HUES48 (cell line): ENCODE measurements at regions not wholly inside any gene's neighbourhood (a gene's known extent, or its start where the extent isn't known, plus 50 kb on each side); places are given as distances from the start of the nearest gene placed in this dataset.

Experiments used
- H3K27ac ChIP-seq: one replicate; pipeline ENCODE4 v1.7.0; 2013; ENCODE audit warnings: low read depth, low read length, inconsistent platforms
- H3K27me3 ChIP-seq: 2 replicates; pipeline ENCODE4 v1.6.1; 2013; ENCODE audit warnings: mild to moderate bottlenecking, low read length; ENCODE audit not compliant: control insufficient read depth, insufficient read depth
- H3K36me3 ChIP-seq: 2 replicates; pipeline ENCODE4 v1.6.1; 2013; ENCODE audit warnings: low read length; ENCODE audit not compliant: control insufficient read depth, insufficient read depth
- H3K4me1 ChIP-seq: 2 replicates; pipeline ENCODE4 v1.6.1; 2013; ENCODE audit warnings: mild to moderate bottlenecking, low read length; ENCODE audit not compliant: control insufficient read depth, insufficient read depth
- H3K4me3 ChIP-seq: 2 replicates; pipeline ENCODE4 v1.5.1; 2013; ENCODE audit warnings: mild to moderate bottlenecking, low read depth, low read length
- H3K9ac ChIP-seq: 2 replicates; pipeline ENCODE4 v1.6.1; 2013; ENCODE audit warnings: mild to moderate bottlenecking, low read depth, low read length, moderate library complexity
- H3K9me3 ChIP-seq: 2 replicates; pipeline ENCODE4 v1.6.1; 2013; ENCODE audit warnings: low read length; ENCODE audit not compliant: control insufficient read depth, insufficient read depth

- Histone ChIP-seq H3K27me3 (no peaks in the 10 kb centered on the region), H3K36me3 (no peaks in the 10 kb centered on the region), H3K9me3 (no peaks in the 10 kb centered on the region), H3K27ac (no peak overlapping the region), H3K4me1 (peaks cover 3% of the 10 kb centered on the region; the same call in 1 of the 2 replicates), H3K9ac (no peak overlapping the region), H3K4me3 (no peak overlapping the region)
Observed at GRCh38 chr12:91901381-91902074, 244.1 kb downstream of the BTG1 start.

- Histone ChIP-seq H3K4me1 (peaks cover 3% of the 10 kb centered on the region; the same call in 1 of the 2 replicates), H3K27me3 (no peaks in the 10 kb centered on the region), H3K4me3 (no peak overlapping the region), H3K9ac (no peak overlapping the region), H3K27ac (no peak overlapping the region), H3K36me3 (no peaks in the 10 kb centered on the region), H3K9me3 (no peaks in the 10 kb centered on the region)
Observed at GRCh38 chr12:91900971-91901370, 244.7 kb downstream of the BTG1 start.

- Histone ChIP-seq H3K4me3 (no peak overlapping the region), H3K27ac (no peak overlapping the region), H3K36me3 (no peaks in the 10 kb centered on the region), H3K9me3 (no peaks in the 10 kb centered on the region), H3K4me1 (peaks cover 3% of the 10 kb centered on the region; the same call in 1 of the 2 replicates), H3K27me3 (no peaks in the 10 kb centered on the region), H3K9ac (no peak overlapping the region)
Observed at GRCh38 chr12:91899056-91899455, 246.6 kb downstream of the BTG1 start.

DNA sequence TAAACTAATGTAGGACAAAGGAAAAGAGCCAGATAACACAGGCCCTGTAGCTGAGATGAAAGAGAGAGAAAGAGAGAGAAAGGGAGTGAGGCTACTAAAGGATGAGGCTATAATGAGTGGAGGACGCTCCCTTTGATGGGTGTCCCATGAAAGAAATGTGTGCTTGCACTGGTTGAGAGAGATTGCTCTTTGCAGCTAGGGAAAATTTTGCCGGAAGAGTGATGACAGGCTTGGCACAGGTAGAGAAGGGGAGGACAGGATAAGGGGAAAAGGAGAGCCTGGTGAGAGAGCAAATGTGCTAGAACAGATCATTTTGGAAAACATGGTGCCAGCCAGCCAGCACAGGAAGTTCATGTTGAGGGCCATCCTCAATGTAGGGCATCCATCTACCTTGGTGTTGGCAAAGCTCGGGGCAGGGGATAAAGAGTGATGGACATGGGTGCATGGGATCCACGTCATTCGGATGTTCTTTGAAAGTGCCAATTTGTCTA, 248.6 kb downstream of the BTG1 start:
- Histone ChIP-seq H3K27me3 (no peaks in the 10 kb centered on the region), H3K27ac (no peak overlapping the region), H3K4me1 (peaks cover 3% of the 10 kb centered on the region; the same call in 1 of the 2 replicates)

DNA sequence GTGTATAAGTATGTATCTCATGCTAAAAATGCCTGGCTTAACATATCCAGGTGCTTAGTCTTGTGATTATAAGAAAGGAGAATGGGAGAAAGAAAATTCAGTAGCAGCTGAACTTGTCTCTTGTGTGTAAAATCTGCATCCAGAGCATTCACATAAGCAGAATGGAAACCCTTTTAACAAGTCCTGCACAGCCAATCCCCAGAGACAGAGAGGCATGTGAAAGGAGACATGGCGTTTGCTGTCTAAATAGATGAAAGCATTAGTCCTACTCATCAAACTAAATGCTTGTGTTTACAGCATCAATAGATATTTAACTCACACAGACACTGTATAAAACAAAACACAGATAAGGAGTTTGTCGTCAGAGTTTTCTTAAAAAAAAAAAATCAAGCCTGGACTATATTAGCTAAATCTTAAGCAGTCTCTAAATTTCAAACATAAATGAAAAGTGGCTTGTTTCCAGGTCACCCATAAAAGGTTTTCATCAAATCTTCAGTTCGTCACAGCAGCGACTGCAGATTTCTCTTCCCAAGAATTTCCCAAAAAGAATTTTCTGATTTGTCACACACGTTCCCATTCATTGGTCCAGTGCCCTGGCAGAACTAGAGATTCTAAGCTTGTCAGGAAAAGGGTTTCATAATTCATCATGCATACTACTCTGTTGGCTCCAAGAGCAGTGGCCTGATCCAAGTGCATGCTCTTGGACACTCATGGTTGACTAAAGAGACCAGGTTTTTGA, 249.2 kb downstream of the BTG1 start:
- H3K36me3 ChIP-seq, result no peaks in the 10 kb centered on the region
- H3K9ac ChIP-seq, result no peak overlapping the region
- H3K4me1 ChIP-seq, result peaks cover 3% of the 10 kb centered on the region; the same call in 1 of the 2 replicates
- no peak overlapping the region for H3K27ac ChIP-seq
- no peak overlapping the region for H3K4me3 ChIP-seq
- H3K9me3 ChIP-seq, result no peaks in the 10 kb centered on the region
- H3K27me3 ChIP-seq, result no peaks in the 10 kb centered on the region

More for the DNA sequence above, 248.6 kb downstream of the BTG1 start:
- no peaks in the 10 kb centered on the region for H3K9me3 ChIP-seq
- H3K36me3 ChIP-seq, result no peaks in the 10 kb centered on the region
- no peak overlapping the region for H3K9ac ChIP-seq
- no peak overlapping the region for H3K4me3 ChIP-seq

DNA sequence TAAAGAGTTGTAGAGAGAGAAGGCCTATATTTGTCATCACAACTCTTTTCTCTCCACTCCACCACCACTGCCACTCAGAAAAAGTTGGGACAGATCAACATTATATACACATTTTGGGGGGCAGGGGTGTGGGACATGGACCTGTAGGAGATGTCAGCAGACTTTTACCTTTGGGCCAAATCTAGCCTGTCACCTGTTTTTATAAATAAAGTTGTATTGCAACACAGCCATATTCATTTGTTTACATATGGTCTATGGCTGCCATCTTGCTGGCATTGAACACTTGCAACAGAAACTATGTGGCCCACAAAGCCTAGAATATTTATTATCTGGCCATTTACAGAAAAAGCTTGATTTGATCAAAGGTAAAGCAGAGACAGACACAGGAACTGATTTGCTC, 250.7 kb downstream of the BTG1 start:
- Histone ChIP-seq H3K27ac (no peak overlapping the region), H3K4me3 (no peak overlapping the region), H3K4me1 (peaks cover 3% of the 10 kb centered on the region; the same call in 1 of the 2 replicates), H3K9ac (no peak overlapping the region), H3K9me3 (no peaks in the 10 kb centered on the region), H3K27me3 (no peaks in the 10 kb centered on the region), H3K36me3 (no peaks in the 10 kb centered on the region)

GRCh38 chr12:91893476-91893875, 252.2 kb downstream of the BTG1 start:
- Histone ChIP-seq H3K9ac (no peak overlapping the region), H3K27ac (no peak overlapping the region), H3K9me3 (no peaks in the 10 kb centered on the region), H3K36me3 (no peaks in the 10 kb centered on the region), H3K27me3 (no peaks in the 10 kb centered on the region), H3K4me3 (no peak overlapping the region), H3K4me1 (peaks cover 3% of the 10 kb centered on the region; the same call in 1 of the 2 replicates)

- no peaks in the 10 kb centered on the region for H3K36me3 ChIP-seq
- H3K27ac ChIP-seq, result no peak overlapping the region
- no peak overlapping the region for H3K4me3 ChIP-seq
- no peak overlapping the region for H3K9ac ChIP-seq
- no peaks in the 10 kb centered on the region for H3K27me3 ChIP-seq
- no peaks in the 10 kb centered on the region for H3K4me1 ChIP-seq
- H3K9me3 ChIP-seq, result no peaks in the 10 kb centered on the region
Observed at GRCh38 chr12:91892081-91892855, 253.4 kb downstream of the BTG1 start.

- H3K4me3 ChIP-seq, result no peak overlapping the region
- no peaks in the 10 kb centered on the region for H3K9me3 ChIP-seq
- H3K36me3 ChIP-seq, result no peaks in the 10 kb centered on the region
- H3K4me1 ChIP-seq, result no peaks in the 10 kb centered on the region
- no peaks in the 10 kb centered on the region for H3K27me3 ChIP-seq
- H3K27ac ChIP-seq, result no peak overlapping the region
- no peak overlapping the region for H3K9ac ChIP-seq
Observed at GRCh38 chr12:91890742-91891141, 254.9 kb downstream of the BTG1 start.

GRCh38 chr12:91889910-91890309, 255.7 kb downstream of the BTG1 start:
- H3K9ac ChIP-seq, result no peak overlapping the region
- H3K9me3 ChIP-seq, result no peaks in the 10 kb centered on the region
- H3K4me3 ChIP-seq, result no peak overlapping the region
- no peaks in the 10 kb centered on the region for H3K36me3 ChIP-seq
- no peaks in the 10 kb centered on the region for H3K4me1 ChIP-seq
- H3K27ac ChIP-seq, result no peak overlapping the region
- no peaks in the 10 kb centered on the region for H3K27me3 ChIP-seq
